ENCODE measurements at regions not wholly inside any gene's neighbourhood (a gene's known extent, or its start where the extent isn't known, plus 50 kb on each side); places are given as distances from the start of the nearest gene placed in this dataset.

GRCh38 chr2:446963-447530, 159.2 kb upstream of the ALKAL2 start:
- ChIA-PET POLR2A (no interaction called here), RAD21 (ENCODE audit: low non-redundant PET in 1 of 2, low total read pairs in 2 of 2, uncharacterized antibody in 2 of 2, unreplicated experiment in 2 of 2) (no interaction called here), CTCF (no interaction called here)
- peaks cover 5% of the 10 kb centered on the region; the same call in 1 of the 2 replicates for H3K27me3 ChIP-seq (ENCODE audit: insufficient read depth, low read length)
- TF ChIP-seq EZH2 (IDR thresholded peaks at IDR 0.05) (no peak), ZNF274 (IDR thresholded peaks at IDR 0.05; ENCODE audit: low read depth, low read length) (no peak), JUND (IDR thresholded peaks at IDR 0.05) (no peak), RAD21 (IDR thresholded peaks at IDR 0.05; ENCODE audit: low read depth) (no peak), TCF7L2 (IDR thresholded peaks at IDR 0.05; ENCODE audit: borderline replicate concordance, extremely low read depth, insufficient read depth, insufficient read length) (no peak), MAX (IDR thresholded peaks at IDR 0.05) (no peak), FOSL1 (IDR thresholded peaks at IDR 0.05; ENCODE audit: low read depth) (no peak), CBX3 (IDR thresholded peaks at IDR 0.05; ENCODE audit: low read depth) (no peak)
- no peak overlapping the region for H3K27ac ChIP-seq (ENCODE audit: low read depth, low read length)
- no peaks in the 10 kb centered on the region for H4K20me1 ChIP-seq (ENCODE audit: insufficient read depth)
- H3K9me2 ChIP-seq (ENCODE audit: insufficient read depth), result no peaks in the 10 kb centered on the region
- BruUV-seq (replicated peaks), result no TSS peak
- no peak overlapping the region for H3K4me2 ChIP-seq (ENCODE audit: low read length)
- ATAC-seq, result no peak
- H3K36me3 ChIP-seq (ENCODE audit: control insufficient read depth in 1 of 2, insufficient read depth in 2 of 2, low read length in 2 of 2), result no peaks in the 10 kb centered on the region
- H3K9ac ChIP-seq (ENCODE audit: low read length), result no peak overlapping the region
- no peak for DNase-seq (ENCODE audit: low read depth, low spot score)
- intact Hi-C loops (cut with micrococcal nuclease), result no loop called here
- no peak overlapping the region for H2AFZ ChIP-seq (ENCODE audit: low read depth, low read length, poor library complexity, severe bottlenecking)
- H3K79me2 ChIP-seq (ENCODE audit: insufficient read depth, low read length), result no peaks in the 10 kb centered on the region
- H3K9me3 ChIP-seq (ENCODE audit: control insufficient read depth in 1 of 2, insufficient read depth in 1 of 2, low read depth in 1 of 2, low read length in 2 of 2), result no peaks in the 10 kb centered on the region
- H3K4me3 ChIP-seq (replicated peaks in 1 of 2; ENCODE audit: low read depth in 1 of 2, low read length in 2 of 2), result no peak overlapping the region
- H3K4me1 ChIP-seq (ENCODE audit: control insufficient read depth in 1 of 2, insufficient read depth in 2 of 2, low read length in 2 of 2), result no peaks in the 10 kb centered on the region

GRCh38 chr2:446303-446874, 158.5 kb upstream of the ALKAL2 start:
- Histone ChIP-seq H3K36me3 (ENCODE audit: control insufficient read depth in 1 of 2, insufficient read depth in 2 of 2, low read length in 2 of 2) (no peaks in the 10 kb centered on the region), H2AFZ (ENCODE audit: low read depth, low read length, poor library complexity, severe bottlenecking) (no peak overlapping the region), H3K9me2 (ENCODE audit: insufficient read depth) (no peaks in the 10 kb centered on the region), H4K20me1 (ENCODE audit: insufficient read depth) (no peaks in the 10 kb centered on the region), H3K4me2 (ENCODE audit: low read length) (no peak overlapping the region), H3K9me3 (ENCODE audit: control insufficient read depth in 1 of 2, insufficient read depth in 1 of 2, low read depth in 1 of 2, low read length in 2 of 2) (no peaks in the 10 kb centered on the region), H3K4me1 (ENCODE audit: control insufficient read depth in 1 of 2, insufficient read depth in 2 of 2, low read length in 2 of 2) (no peaks in the 10 kb centered on the region), H3K27ac (ENCODE audit: low read depth, low read length) (no peak overlapping the region), H3K4me3 (replicated peaks in 1 of 2; ENCODE audit: low read depth in 1 of 2, low read length in 2 of 2) (no peak overlapping the region), H3K27me3 (ENCODE audit: insufficient read depth, low read length) (peaks cover 9% of the 10 kb centered on the region; the same call in 1 of the 2 replicates), H3K9ac (ENCODE audit: low read length) (no peak overlapping the region), H3K79me2 (ENCODE audit: insufficient read depth, low read length) (no peaks in the 10 kb centered on the region)
- ChIA-PET CTCF (no interaction called here), POLR2A (no interaction called here), RAD21 (ENCODE audit: low non-redundant PET in 1 of 2, low total read pairs in 2 of 2, uncharacterized antibody in 2 of 2, unreplicated experiment in 2 of 2) (no interaction called here)
- ATAC-seq, result no peak
- DNase-seq (ENCODE audit: low read depth, low spot score), result no peak
- BruUV-seq (replicated peaks), result no TSS peak
- intact Hi-C loops (cut with micrococcal nuclease), result no loop called here
- no peak for TF ChIP-seq SRF (IDR thresholded peaks at IDR 0.05; ENCODE audit: low read depth)
- TF ChIP-seq, protein P1, sequence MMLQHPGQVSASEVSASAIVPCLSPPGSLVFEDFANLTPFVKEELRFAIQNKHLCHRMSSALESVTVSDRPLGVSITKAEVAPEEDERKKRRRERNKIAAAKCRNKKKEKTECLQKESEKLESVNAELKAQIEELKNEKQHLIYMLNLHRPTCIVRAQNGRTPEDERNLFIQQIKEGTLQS (IDR thresholded peaks at IDR 0.05), result no peak
- no peak for TF ChIP-seq FOSL1 (IDR thresholded peaks at IDR 0.05; ENCODE audit: low read depth)
- no peak for TF ChIP-seq CBX3 (IDR thresholded peaks at IDR 0.05; ENCODE audit: low read depth)
- TF ChIP-seq TCF7L2 (IDR thresholded peaks at IDR 0.05; ENCODE audit: borderline replicate concordance, extremely low read depth, insufficient read depth, insufficient read length), result no peak
- TF ChIP-seq, protein P2, sequence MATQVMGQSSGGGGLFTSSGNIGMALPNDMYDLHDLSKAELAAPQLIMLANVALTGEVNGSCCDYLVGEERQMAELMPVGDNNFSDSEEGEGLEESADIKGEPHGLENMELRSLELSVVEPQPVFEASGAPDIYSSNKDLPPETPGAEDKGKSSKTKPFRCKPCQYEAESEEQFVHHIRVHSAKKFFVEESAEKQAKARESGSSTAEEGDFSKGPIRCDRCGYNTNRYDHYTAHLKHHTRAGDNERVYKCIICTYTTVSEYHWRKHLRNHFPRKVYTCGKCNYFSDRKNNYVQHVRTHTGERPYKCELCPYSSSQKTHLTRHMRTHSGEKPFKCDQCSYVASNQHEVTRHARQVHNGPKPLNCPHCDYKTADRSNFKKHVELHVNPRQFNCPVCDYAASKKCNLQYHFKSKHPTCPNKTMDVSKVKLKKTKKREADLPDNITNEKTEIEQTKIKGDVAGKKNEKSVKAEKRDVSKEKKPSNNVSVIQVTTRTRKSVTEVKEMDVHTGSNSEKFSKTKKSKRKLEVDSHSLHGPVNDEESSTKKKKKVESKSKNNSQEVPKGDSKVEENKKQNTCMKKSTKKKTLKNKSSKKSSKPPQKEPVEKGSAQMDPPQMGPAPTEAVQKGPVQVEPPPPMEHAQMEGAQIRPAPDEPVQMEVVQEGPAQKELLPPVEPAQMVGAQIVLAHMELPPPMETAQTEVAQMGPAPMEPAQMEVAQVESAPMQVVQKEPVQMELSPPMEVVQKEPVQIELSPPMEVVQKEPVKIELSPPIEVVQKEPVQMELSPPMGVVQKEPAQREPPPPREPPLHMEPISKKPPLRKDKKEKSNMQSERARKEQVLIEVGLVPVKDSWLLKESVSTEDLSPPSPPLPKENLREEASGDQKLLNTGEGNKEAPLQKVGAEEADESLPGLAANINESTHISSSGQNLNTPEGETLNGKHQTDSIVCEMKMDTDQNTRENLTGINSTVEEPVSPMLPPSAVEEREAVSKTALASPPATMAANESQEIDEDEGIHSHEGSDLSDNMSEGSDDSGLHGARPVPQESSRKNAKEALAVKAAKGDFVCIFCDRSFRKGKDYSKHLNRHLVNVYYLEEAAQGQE (IDR thresholded peaks at IDR 0.05; ENCODE audit: low read depth), result no peak
- no peak for TF ChIP-seq POLR2A (IDR thresholded peaks at IDR 0.05; ENCODE audit: borderline replicate concordance, extremely low read depth, insufficient read depth, insufficient read length)
- TF ChIP-seq ZFX (IDR thresholded peaks at IDR 0.05), result no peak
- TF ChIP-seq, protein P3, sequence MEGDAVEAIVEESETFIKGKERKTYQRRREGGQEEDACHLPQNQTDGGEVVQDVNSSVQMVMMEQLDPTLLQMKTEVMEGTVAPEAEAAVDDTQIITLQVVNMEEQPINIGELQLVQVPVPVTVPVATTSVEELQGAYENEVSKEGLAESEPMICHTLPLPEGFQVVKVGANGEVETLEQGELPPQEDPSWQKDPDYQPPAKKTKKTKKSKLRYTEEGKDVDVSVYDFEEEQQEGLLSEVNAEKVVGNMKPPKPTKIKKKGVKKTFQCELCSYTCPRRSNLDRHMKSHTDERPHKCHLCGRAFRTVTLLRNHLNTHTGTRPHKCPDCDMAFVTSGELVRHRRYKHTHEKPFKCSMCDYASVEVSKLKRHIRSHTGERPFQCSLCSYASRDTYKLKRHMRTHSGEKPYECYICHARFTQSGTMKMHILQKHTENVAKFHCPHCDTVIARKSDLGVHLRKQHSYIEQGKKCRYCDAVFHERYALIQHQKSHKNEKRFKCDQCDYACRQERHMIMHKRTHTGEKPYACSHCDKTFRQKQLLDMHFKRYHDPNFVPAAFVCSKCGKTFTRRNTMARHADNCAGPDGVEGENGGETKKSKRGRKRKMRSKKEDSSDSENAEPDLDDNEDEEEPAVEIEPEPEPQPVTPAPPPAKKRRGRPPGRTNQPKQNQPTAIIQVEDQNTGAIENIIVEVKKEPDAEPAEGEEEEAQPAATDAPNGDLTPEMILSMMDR (IDR thresholded peaks at IDR 0.05 in 2 of 3, conservative IDR thresholded peaks at IDR 0.05 in 1 of 3; ENCODE audit: borderline replicate concordance in 1 of 3, insufficient read depth in 1 of 3, low read depth in 2 of 3, low read length in 2 of 3), result no peak
- TF ChIP-seq YY1 (IDR thresholded peaks at IDR 0.05; ENCODE audit: extremely low read depth, insufficient replicate concordance, low read depth, low read length), result no peak

Data from HCT116 (cell line).